ENCODE measurements at regions not wholly inside any gene's neighbourhood (a gene's known extent, or its start where the extent isn't known, plus 50 kb on each side); places are given as distances from the start of the nearest gene placed in this dataset.

DNA sequence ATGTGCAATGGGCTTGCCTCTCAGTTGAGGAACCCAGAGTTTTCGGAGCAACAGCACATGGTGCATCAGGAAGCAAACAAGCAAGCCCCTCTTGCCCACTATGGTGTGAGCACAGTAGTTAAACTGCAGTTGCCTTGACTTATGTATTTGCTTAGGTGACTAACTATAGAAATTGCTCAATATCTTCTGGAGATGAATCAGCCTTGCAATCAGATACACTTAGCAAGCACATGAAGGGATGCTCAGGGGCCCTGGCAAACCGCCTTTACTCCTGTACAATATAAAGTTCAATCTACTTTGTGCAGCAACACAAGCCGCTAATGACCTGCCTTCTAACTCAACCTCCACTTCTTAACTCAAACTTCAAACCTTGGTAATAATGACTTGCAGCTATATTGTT lies 581.7 kb upstream of the RIOK2 start:
- TF ChIP-seq GATA2 (IDR thresholded peaks at IDR 0.05; ENCODE audit: low read depth, low read length) (no peak), GATA3 (IDR thresholded peaks at IDR 0.05; ENCODE audit: low read depth, low read length) (no peak)

All from SH-SY5Y (cell line).